H1 (cell line): ENCODE measurements at regions not wholly inside any gene's neighbourhood (a gene's known extent, or its start where the extent isn't known, plus 50 kb on each side); places are given as distances from the start of the nearest gene placed in this dataset.

ENCODE experiments used
- CTCF ChIA-PET: fragments of 300-600 bp; sonication (Branson Sonifier 250); formaldehyde crosslinking; loops from one replicate; lab custom pipeline; 2021; ENCODE audit not compliant: partially characterized antibody; lab: Charles Lee
- POLR2A ChIA-PET: fragments of 300-600 bp; sonication (Branson Sonifier 250); formaldehyde crosslinking; loops from one replicate; lab custom pipeline; 2021; ENCODE audit warnings: inconsistent platforms; ENCODE audit not compliant: partially characterized antibody; lab: Charles Lee
- DNase-seq, 2 experiments: peaks; one replicate each; pipeline versions ENCODE4 v3.0.0 to v3.0.0-alpha.2; 2010 to 2022; ENCODE audit warnings: low spot score in 2 of 2, low read depth in 1 of 2, mixed read lengths in 1 of 2
- FAIRE-seq: peaks from 2 replicates; lab custom pipeline; 2011; peaks lifted over from hg19 to GRCh38; lab: Jason Lieb, UNC
- H2AFZ ChIP-seq: 2 replicates; pipeline ENCODE4 v1.8.1; 2012; ENCODE audit warnings: low read length, inconsistent platforms
- H2AK5ac ChIP-seq: 2 replicates; pipeline ENCODE4 v1.6.1; 2013; ENCODE audit warnings: low read depth, low read length
- H2BK120ac ChIP-seq: replicated peaks from 2 replicates; pipeline ENCODE3; 2013; ENCODE audit warnings: low read depth, low read length, inconsistent platforms
- H2BK12ac ChIP-seq: 2 replicates; pipeline ENCODE4 v1.6.1; 2013; ENCODE audit warnings: low read depth, low read length
- H2BK15ac ChIP-seq: 2 replicates; pipeline ENCODE4 v1.6.1; 2013; ENCODE audit warnings: low read length
- H2BK20ac ChIP-seq: 2 replicates; pipeline ENCODE4 v1.6.1; 2013; ENCODE audit warnings: low read length
- H2BK5ac ChIP-seq: 2 replicates; pipeline ENCODE4 v1.6.1; 2013; ENCODE audit warnings: low read depth, low read length
- H3K14ac ChIP-seq: 2 replicates; pipeline ENCODE4 v1.6.1; 2013; ENCODE audit warnings: inconsistent platforms; ENCODE audit not compliant: insufficient read length
- H3K18ac ChIP-seq: 2 replicates; pipeline ENCODE4 v1.6.1; 2013; ENCODE audit warnings: low read length; ENCODE audit errors: extremely low read depth
- H3K23ac ChIP-seq: 2 replicates; pipeline ENCODE4 v1.6.1; 2013; ENCODE audit warnings: inconsistent platforms; ENCODE audit not compliant: insufficient read length
- H3K23me2 ChIP-seq: 2 replicates; pipeline ENCODE4 v1.6.1; 2013; ENCODE audit warnings: low read depth, low read length
- H3K27ac ChIP-seq: 2 replicates; pipeline ENCODE4 v1.6.1; 2011; ENCODE audit warnings: low read depth, low read length, inconsistent platforms
- H3K27me3 ChIP-seq, 4 experiments: replicated peaks in 1 of 4; 1 replicate in 1 of 4; 2 replicates in 3 of 4; pipeline versions ENCODE4 v1.6.1 to v1.8.1; 2011 to 2013; ENCODE audit warnings: low read length in 3 of 4, mild to moderate bottlenecking in 3 of 4, inconsistent platforms in 2 of 4, mixed read lengths in 2 of 4, moderate library complexity in 1 of 4; ENCODE audit not compliant: control insufficient read depth in 3 of 4, insufficient read depth in 3 of 4; ENCODE audit errors: extremely low read depth in 1 of 4
- H3K36me3 ChIP-seq, 4 experiments: 2 replicates each; pipeline versions ENCODE4 v1.6.1 to v1.8.1; 2011 to 2013; ENCODE audit warnings: mild to moderate bottlenecking in 4 of 4, low read length in 3 of 4, moderate library complexity in 2 of 4, control low read depth in 1 of 4, inconsistent platforms in 1 of 4; ENCODE audit not compliant: insufficient read depth in 4 of 4, control insufficient read depth in 2 of 4
- H3K4ac ChIP-seq: replicated peaks from 2 replicates; pipeline ENCODE3; 2013; ENCODE audit warnings: low read length, low read depth, mixed read lengths, inconsistent platforms; ENCODE audit not compliant: insufficient read length
- H3K4me1 ChIP-seq, 4 experiments: replicated peaks in 1 of 4; 1 replicate in 1 of 4; 2 replicates in 3 of 4; pipeline versions ENCODE4 v1.6.1 to v1.8.1; 2011 to 2013; ENCODE audit warnings: low read length in 3 of 4, inconsistent platforms in 2 of 4, mixed read lengths in 1 of 4; ENCODE audit not compliant: insufficient read depth in 4 of 4, control insufficient read depth in 3 of 4
- H3K4me2 ChIP-seq, 2 experiments: 2 replicates each; pipeline versions ENCODE4 v1.6.1 to v1.8.1; 2011 to 2013; ENCODE audit warnings: low read depth in 2 of 2, low read length in 2 of 2, control low read depth in 1 of 2, inconsistent platforms in 1 of 2, mild to moderate bottlenecking in 1 of 2; ENCODE audit not compliant: insufficient read depth in 1 of 2
- H3K4me3 ChIP-seq, 4 experiments: fragments of 200-600, 300-600 bp in 1 of 4; sonication (generic), shearing (Covaris generic), sonication (Bioruptor Twin) in 1 of 4; 2 replicates each; pipeline versions ENCODE4 v1.5.1 to v1.8.1; 2011 to 2016; ENCODE audit warnings: low read length in 4 of 4, low read depth in 3 of 4, control low read depth in 2 of 4, inconsistent platforms in 2 of 4, mild to moderate bottlenecking in 2 of 4, mixed read lengths in 1 of 4, moderate library complexity in 1 of 4; ENCODE audit not compliant: insufficient read depth in 2 of 4; ENCODE audit errors: extremely low read depth in 1 of 4
- H3K56ac ChIP-seq: replicated peaks from 2 replicates; pipeline ENCODE3; 2013; ENCODE audit warnings: low read depth, mild to moderate bottlenecking, mixed read lengths, low read length, inconsistent platforms; ENCODE audit not compliant: insufficient read length
- H3K79me1 ChIP-seq: 2 replicates; pipeline ENCODE4 v1.6.1; 2013; ENCODE audit warnings: low read depth, low read length, control low read depth
- H3K79me2 ChIP-seq, 2 experiments: 2 replicates each; pipeline versions ENCODE4 v1.6.1 to v1.8.1; 2012 to 2013; ENCODE audit warnings: low read length in 2 of 2, mild to moderate bottlenecking in 2 of 2, inconsistent platforms in 1 of 2; ENCODE audit not compliant: insufficient read depth in 2 of 2, control insufficient read depth in 1 of 2
- H3K9ac ChIP-seq, 4 experiments: replicated peaks in 1 of 4; 1 replicate in 1 of 4; 2 replicates in 3 of 4; pipeline versions ENCODE4 v1.6.1 to v1.8.1; 2011 to 2013; ENCODE audit warnings: low read depth in 3 of 4, low read length in 3 of 4, control low read depth in 2 of 4, mild to moderate bottlenecking in 2 of 4, moderate library complexity in 2 of 4, inconsistent platforms in 1 of 4; ENCODE audit errors: extremely low read depth in 1 of 4
- H3K9me3 ChIP-seq, 2 experiments: 2 replicates each; pipeline versions ENCODE4 v1.6.1 to v1.8.1; 2012 to 2013; ENCODE audit warnings: mild to moderate bottlenecking in 2 of 2, moderate library complexity in 2 of 2, control low read depth in 1 of 2, inconsistent platforms in 1 of 2, low read depth in 1 of 2, low read length in 1 of 2, mixed read lengths in 1 of 2; ENCODE audit not compliant: insufficient read depth in 2 of 2
- H4K20me1 ChIP-seq, 2 experiments: replicated peaks in 1 of 2; 2 replicates each; pipeline versions ENCODE3 to v1.8.1; 2011 to 2013; ENCODE audit warnings: inconsistent platforms in 2 of 2, low read length in 2 of 2, mild to moderate bottlenecking in 1 of 2; ENCODE audit not compliant: insufficient read depth in 2 of 2, control insufficient read depth in 1 of 2
- H4K5ac ChIP-seq: 2 replicates; pipeline ENCODE4 v1.6.1; 2013; ENCODE audit warnings: low read length, low read depth, mixed read lengths, inconsistent platforms; ENCODE audit not compliant: insufficient read length
- H4K8ac ChIP-seq: 2 replicates; pipeline ENCODE4 v1.8.0; 2013; ENCODE audit warnings: mild to moderate bottlenecking, moderate library complexity, low read length, inconsistent platforms; ENCODE audit not compliant: insufficient read depth; ENCODE audit errors: extremely low read depth
- H4K91ac ChIP-seq: replicated peaks from 2 replicates; pipeline ENCODE3; 2013; ENCODE audit warnings: low read length, mixed read lengths, inconsistent platforms; ENCODE audit not compliant: insufficient read length
- BRCA1 ChIP-seq: IDR thresholded peaks from 2 replicates; pipeline ENCODE4 v1.6.1; 2012; ENCODE audit warnings: low read depth, low read length, improper control_type of control experiment
- CEBPB ChIP-seq: IDR thresholded peaks from 2 replicates; pipeline ENCODE4 v1.6.1; 2012; ENCODE audit warnings: low read depth, low read length
- CTBP2 ChIP-seq: IDR thresholded peaks from 2 replicates; pipeline ENCODE4 v1.7.0; 2011; ENCODE audit warnings: borderline replicate concordance, mild to moderate bottlenecking, moderate library complexity, mixed read lengths, low read length; ENCODE audit not compliant: insufficient read depth, insufficient read length
- KDM1A ChIP-seq: fragments of 200-600, 300-600 bp; sonication (generic); IDR thresholded peaks from 2 replicates; pipeline ENCODE4 v1.7.1; 2016; ENCODE audit warnings: mild to moderate bottlenecking, low read length, borderline replicate concordance
- MAFK ChIP-seq: IDR thresholded peaks from 2 replicates; pipeline ENCODE4 v1.6.1; 2012; ENCODE audit warnings: low read depth, mild to moderate bottlenecking, improper control_type of control experiment, low read length
- NANOG ChIP-seq: IDR thresholded peaks from 2 replicates; pipeline ENCODE4 v1.6.1; 2011; ENCODE audit warnings: low read length, low read depth, mild to moderate bottlenecking, inconsistent platforms; ENCODE audit not compliant: insufficient read depth, poor library complexity, severe bottlenecking
- POLR2A ChIP-seq, 2 experiments: IDR thresholded peaks; 1 replicate in 1 of 2; 2 replicates in 1 of 2; pipeline ENCODE4 v1.6.1; 2011; ENCODE audit warnings: low read depth in 2 of 2, low read length in 2 of 2, mild to moderate bottlenecking in 2 of 2; ENCODE audit errors: control extremely low read depth in 1 of 2
- POLR2AphosphoS5 ChIP-seq: IDR thresholded peaks from 2 replicates; pipeline ENCODE4 v1.6.1; 2011; ENCODE audit warnings: low read depth, low read length
- RBBP5 ChIP-seq: IDR thresholded peaks from 2 replicates; pipeline ENCODE4 v1.7.1; 2012; ENCODE audit warnings: low read depth, mild to moderate bottlenecking, inconsistent platforms, low read length, moderate library complexity, borderline replicate concordance
- SP4 ChIP-seq: IDR thresholded peaks from 2 replicates; pipeline ENCODE4 v1.6.1; 2012; ENCODE audit warnings: low read length, inconsistent platforms
- SUZ12 ChIP-seq: fragments of 200-600 bp; sonication (generic); IDR thresholded peaks from 2 replicates; pipeline ENCODE4 v1.6.1; 2012; ENCODE audit warnings: mild to moderate bottlenecking, inconsistent platforms, low read length, moderate library complexity, mixed read lengths
- YY1 ChIP-seq: IDR thresholded peaks from 2 replicates; pipeline ENCODE4 v1.6.1; 2011; ENCODE audit warnings: low read depth, mild to moderate bottlenecking, low read length
- WGBS, 2 experiments: shearing (Covaris generic) in 1 of 2; methylation state at CpG; one replicate each; pipeline versions ENCODE4 v1.1.6 to v1.1.7; 2013 to 2015; ENCODE audit warnings: low lambda C conversion rate in 2 of 2, mixed read lengths in 2 of 2, inconsistent platforms in 1 of 2, low coverage in 1 of 2, missing lambda C conversion rate in 1 of 2; ENCODE audit not compliant: insufficient replicate concordance in 2 of 2, insufficient coverage in 1 of 2, insufficient read length in 1 of 2; ENCODE audit errors: extremely low coverage in 1 of 2, missing lambda C conversion rate in 1 of 2; 5-methylcytosine and 5-hydroxymethylcytosine counted together

DNA sequence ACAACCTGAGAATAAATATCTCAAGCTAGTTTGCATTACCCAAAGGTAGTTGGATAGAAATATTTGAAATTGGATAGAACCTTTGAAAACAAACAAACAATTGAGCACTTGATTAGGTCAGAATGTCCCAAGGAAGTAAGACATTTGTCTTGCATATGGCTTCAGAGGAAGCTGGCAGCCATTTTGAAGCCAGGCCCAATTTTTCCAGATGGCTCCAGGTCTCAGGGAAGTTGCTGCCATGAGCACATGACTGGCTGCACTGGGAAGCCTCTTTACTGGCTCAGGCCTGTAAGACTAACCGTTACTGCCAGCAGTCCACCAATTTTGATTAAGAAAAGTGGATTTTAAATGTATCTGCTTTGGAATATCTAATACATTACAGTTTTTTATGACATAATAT lies 448.9 kb upstream of the DPH6 start:
- no peak overlapping the region for H2AFZ ChIP-seq
- H3K9me3 ChIP-seq, result no peaks in the 10 kb centered on the region
- no peak overlapping the region for H3K4me2 ChIP-seq
- ChIA-PET CTCF (interaction anchor here (0.9 kb wide), 1 partner anchor 45 kb away, joined by 3 read pairs; no protein-coding TSS in a partner anchor), POLR2A (no interaction called here)
- H4K91ac ChIP-seq, result no peak overlapping the region
- no peak overlapping the region for H3K56ac ChIP-seq
- no peak overlapping the region for H3K18ac ChIP-seq
- H2BK5ac ChIP-seq, result no peak overlapping the region
- H3K4ac ChIP-seq, result no peak overlapping the region
- no peak overlapping the region for H3K23ac ChIP-seq
- H3K27me3 ChIP-seq, result no peaks in the 10 kb centered on the region
- no peak overlapping the region for H3K14ac ChIP-seq
- H2BK12ac ChIP-seq, result no peak overlapping the region
- H3K4me1 ChIP-seq, result no peaks in the 10 kb centered on the region
- H2BK20ac ChIP-seq, result no peak overlapping the region
- H2AK5ac ChIP-seq, result no peak overlapping the region
- H3K79me2 ChIP-seq, result no peaks in the 10 kb centered on the region
- H2BK120ac ChIP-seq, result no peak overlapping the region
- no peak overlapping the region for H4K8ac ChIP-seq
- TF ChIP-seq KDM1A (no peak), BRCA1 (no peak), POLR2AphosphoS5 (no peak), NANOG (no peak), SP4 (no peak), RBBP5 (no peak), MAFK (no peak), YY1 (no peak), SUZ12 (no peak), POLR2A (IDR thresholded peaks at IDR 0.05; ENCODE audit: control extremely low read depth in 1 of 2, low read depth in 2 of 2, low read length in 2 of 2) (no peak), CEBPB (no peak), CTBP2 (no peak)
- H3K36me3 ChIP-seq, result no peaks in the 10 kb centered on the region
- no peak overlapping the region for H3K4me3 ChIP-seq
- no peaks in the 10 kb centered on the region for H4K20me1 ChIP-seq
- no peaks in the 10 kb centered on the region for H3K23me2 ChIP-seq
- no peak overlapping the region for H2BK15ac ChIP-seq
- DNase-seq, result no peak
- 100% methylated on average over 1 of the region's 1 CpG; no CpG with 5 or more reads in 1 of the 2 experiments for WGBS, 2 experiments
- H3K9ac ChIP-seq, result no peak overlapping the region
- no peaks in the 10 kb centered on the region for H3K79me1 ChIP-seq
- H3K27ac ChIP-seq, result no peak overlapping the region
- H4K5ac ChIP-seq, result no peak overlapping the region
- FAIRE-seq, result no peak
